CD14-positive monocyte (primary cell): ENCODE measurements at regions not wholly inside any gene's neighbourhood (a gene's known extent, or its start where the extent isn't known, plus 50 kb on each side); places are given as distances from the start of the nearest gene placed in this dataset.

Experiments
- DNase-seq, 3 donors: peaks; one replicate each; pipeline ENCODE4 v3.0.0-alpha.2; 2011 to 2022
- H2AFZ ChIP-seq: 2 replicates; pipeline ENCODE4 v1.6.0; 2012; ENCODE audit warnings: mild to moderate bottlenecking, low read depth, low read length, inconsistent platforms; ENCODE audit not compliant: insufficient read depth, poor library complexity, severe bottlenecking
- H3K27ac ChIP-seq, 2 donors: 1 replicate in 1 of 2; 2 replicates in 1 of 2; pipeline ENCODE4 v1.5.1; 2012 to 2013; ENCODE audit warnings: low read length in 2 of 2, control low read depth in 1 of 2, inconsistent platforms in 1 of 2, low read depth in 1 of 2, mild to moderate bottlenecking in 1 of 2
- H3K27me3 ChIP-seq, 2 donors: one replicate each; pipeline versions ENCODE4 v1.6.0 to v1.6.1; 2011 to 2013; ENCODE audit warnings: low read length in 2 of 2; ENCODE audit not compliant: control insufficient read depth in 2 of 2, insufficient read depth in 2 of 2
- H3K36me3 ChIP-seq, 2 donors: replicated peaks in 1 of 2; 1 replicate in 1 of 2; 2 replicates in 1 of 2; pipeline versions ENCODE4 v1.5.1 to v1.6.1; 2012 to 2013; ENCODE audit warnings: low read length in 2 of 2, control low read depth in 1 of 2, inconsistent platforms in 1 of 2, mild to moderate bottlenecking in 1 of 2; ENCODE audit not compliant: insufficient read depth in 2 of 2, control insufficient read depth in 1 of 2
- H3K4me1 ChIP-seq, 2 donors: 1 replicate in 1 of 2; 2 replicates in 1 of 2; pipeline versions ENCODE4 v1.5.1 to v1.6.1; 2012 to 2013; ENCODE audit warnings: low read length in 2 of 2, control low read depth in 1 of 2, inconsistent platforms in 1 of 2, mild to moderate bottlenecking in 1 of 2, moderate library complexity in 1 of 2; ENCODE audit not compliant: insufficient read depth in 2 of 2, control insufficient read depth in 1 of 2
- H3K4me2 ChIP-seq: replicated peaks from 2 replicates; pipeline ENCODE3; 2012; ENCODE audit warnings: low read length, moderate library complexity, mild to moderate bottlenecking; ENCODE audit not compliant: poor library complexity, severe bottlenecking; ENCODE audit errors: extremely low read depth
- H3K4me3 ChIP-seq, 3 experiments: fragments of 200-600 bp in 1 of 3; sonication (generic) in 1 of 3; replicated peaks in 1 of 3; 1 replicate in 2 of 3; 2 replicates in 1 of 3; pipeline ENCODE4 v1.5.1; 2011 to 2013; ENCODE audit warnings: low read length in 3 of 3, mild to moderate bottlenecking in 3 of 3, control low read depth in 2 of 3, low read depth in 2 of 3, inconsistent platforms in 1 of 3, moderate library complexity in 1 of 3
- H3K79me2 ChIP-seq: 2 replicates; pipeline ENCODE4 v1.6.0; 2012; ENCODE audit warnings: mild to moderate bottlenecking, control low read depth, inconsistent platforms, low read length, moderate library complexity; ENCODE audit not compliant: insufficient read depth
- H3K9ac ChIP-seq: 2 replicates; pipeline ENCODE4 v1.6.0; 2017; ENCODE audit warnings: low read length, mild to moderate bottlenecking; ENCODE audit not compliant: insufficient read depth, poor library complexity, severe bottlenecking
- H3K9me3 ChIP-seq, 2 donors: replicated peaks in 1 of 2; 1 replicate in 1 of 2; 2 replicates in 1 of 2; pipeline versions ENCODE4 v1.5.1 to v1.6.1; 2012 to 2013; ENCODE audit warnings: low read length in 2 of 2, control low read depth in 1 of 2; ENCODE audit not compliant: control insufficient read depth in 1 of 2, insufficient read depth in 1 of 2
- H4K20me1 ChIP-seq: 2 replicates; pipeline ENCODE4 v1.6.0; 2012; ENCODE audit warnings: mild to moderate bottlenecking, low read length, control low read depth, moderate library complexity; ENCODE audit not compliant: insufficient read depth
- H3K27ac Mint-ChIP-seq, 7 donors: one replicate each; pipeline ENCODE4 v1.8.0; 2020; ENCODE audit warnings: mild to moderate bottlenecking in 7 of 7, mixed read lengths in 7 of 7, moderate library complexity in 6 of 7, inconsistent platforms in 2 of 7
- H3K27me3 Mint-ChIP-seq, 3 donors: one replicate each; pipeline ENCODE4 v1.8.0; 2021 to 2022; ENCODE audit warnings: low read depth in 3 of 3, mild to moderate bottlenecking in 3 of 3, mixed read lengths in 3 of 3, moderate library complexity in 3 of 3, inconsistent platforms in 1 of 3
- H3K36me3 Mint-ChIP-seq, 2 donors: one replicate each; pipeline ENCODE4 v1.8.0; 2020; ENCODE audit warnings: mixed read lengths in 2 of 2, inconsistent platforms in 1 of 2, mild to moderate bottlenecking in 1 of 2
- H3K4me1 Mint-ChIP-seq: one replicate; pipeline ENCODE4 v1.8.0; 2020; ENCODE audit warnings: mild to moderate bottlenecking, mixed read lengths
- H3K4me3 Mint-ChIP-seq, 2 donors: one replicate each; pipeline ENCODE4 v1.8.0; 2020; ENCODE audit warnings: mild to moderate bottlenecking in 2 of 2, mixed read lengths in 2 of 2, moderate library complexity in 1 of 2
- H3K9me3 Mint-ChIP-seq, 7 donors: one replicate each; pipeline ENCODE4 v1.8.0; 2020 to 2022; ENCODE audit warnings: mixed read lengths in 7 of 7, mild to moderate bottlenecking in 6 of 7, moderate library complexity in 6 of 7, inconsistent platforms in 2 of 7
- WGBS: methylation state at CpG from one replicate; pipeline ENCODE4 v1.1.5; 2013; ENCODE audit warnings: missing lambda C conversion rate; ENCODE audit not compliant: insufficient coverage; 5-methylcytosine and 5-hydroxymethylcytosine counted together
- intact Hi-C, 2 donors: fragments of 100-400 bp; cut with micrococcal nuclease; formaldehyde crosslinking; loops; one replicate each; pipeline versions ENCODE4 v1.15.0 to v1.15.1; 2023
- TF ChIP-seq, protein P1 (sequence below): fragments of 200-600 bp; IDR thresholded peaks from one replicate; pipeline ENCODE4 v1.8.0; 2022; ENCODE audit warnings: antibody characterized with exemption, mild to moderate bottlenecking

DNA sequence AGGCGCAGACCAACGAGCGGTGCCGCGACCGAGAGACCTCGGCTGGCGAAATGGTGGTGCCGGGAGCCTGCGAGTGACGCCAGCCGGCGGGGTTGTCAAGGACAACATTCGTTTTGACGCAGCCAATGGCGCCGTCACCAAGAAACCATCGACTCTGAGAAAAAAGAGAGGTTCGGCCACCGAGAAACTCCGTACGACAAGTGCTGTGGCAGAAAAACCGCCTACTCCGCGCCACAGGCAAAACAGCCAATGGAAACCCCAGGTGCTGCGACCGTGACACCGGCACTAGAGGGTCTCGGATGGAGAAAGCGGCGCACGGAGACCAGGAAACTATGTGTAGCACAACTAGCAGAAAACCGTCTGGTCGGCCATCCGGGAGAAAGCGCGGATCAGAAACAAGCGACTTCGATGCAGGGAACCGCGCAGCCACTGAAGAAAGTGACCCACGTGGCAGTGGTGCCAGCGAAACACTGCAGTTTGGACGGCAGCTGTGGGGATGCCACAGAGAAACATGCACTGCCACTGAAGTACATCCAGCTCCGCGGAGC lies 88.8 kb downstream of the ANXA2R start:
- Mint-ChIP-seq H3K36me3 (peaks cover 5 to 12% of the 10 kb centered on the region in 2 donors), H3K4me1 (peaks cover 40% of the 10 kb centered on the region), H3K4me3 (peak overlapping the region; percentile 91 to 95), H3K9me3 (peaks cover 17 to 32% (median 25%) of the 10 kb centered on the region in 7 donors), H3K27me3 (peaks cover 16 to 36% (median 26%) of the 10 kb centered on the region in 3 donors), H3K27ac (peak overlapping the region; percentile 91 to 98 (median 96))
- no peaks in the 10 kb centered on the region for H3K36me3 ChIP-seq
- H3K79me2 ChIP-seq = no peaks in the 10 kb centered on the region
- intact Hi-C loops = loop anchor here (2.0 to 5.0 kb wide), 5 partner anchors 41 to 241 kb away; partner anchors contain the start of genes ANXA2R (in 2 of the 2) and NIM1K (in 1 of the 2)
- peak; percentile 40 to 59 (median 56) for DNase-seq
- H3K4me3 ChIP-seq = peak overlapping the region; percentile 66 to 79 (median 67)
- no peaks in the 10 kb centered on the region for H4K20me1 ChIP-seq
- H3K27ac ChIP-seq = peak overlapping the region; percentile 84 to 93
- TF ChIP-seq, protein P1, sequence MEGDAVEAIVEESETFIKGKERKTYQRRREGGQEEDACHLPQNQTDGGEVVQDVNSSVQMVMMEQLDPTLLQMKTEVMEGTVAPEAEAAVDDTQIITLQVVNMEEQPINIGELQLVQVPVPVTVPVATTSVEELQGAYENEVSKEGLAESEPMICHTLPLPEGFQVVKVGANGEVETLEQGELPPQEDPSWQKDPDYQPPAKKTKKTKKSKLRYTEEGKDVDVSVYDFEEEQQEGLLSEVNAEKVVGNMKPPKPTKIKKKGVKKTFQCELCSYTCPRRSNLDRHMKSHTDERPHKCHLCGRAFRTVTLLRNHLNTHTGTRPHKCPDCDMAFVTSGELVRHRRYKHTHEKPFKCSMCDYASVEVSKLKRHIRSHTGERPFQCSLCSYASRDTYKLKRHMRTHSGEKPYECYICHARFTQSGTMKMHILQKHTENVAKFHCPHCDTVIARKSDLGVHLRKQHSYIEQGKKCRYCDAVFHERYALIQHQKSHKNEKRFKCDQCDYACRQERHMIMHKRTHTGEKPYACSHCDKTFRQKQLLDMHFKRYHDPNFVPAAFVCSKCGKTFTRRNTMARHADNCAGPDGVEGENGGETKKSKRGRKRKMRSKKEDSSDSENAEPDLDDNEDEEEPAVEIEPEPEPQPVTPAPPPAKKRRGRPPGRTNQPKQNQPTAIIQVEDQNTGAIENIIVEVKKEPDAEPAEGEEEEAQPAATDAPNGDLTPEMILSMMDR = no peak
- peak overlapping the region; percentile 71 for H2AFZ ChIP-seq
- H3K4me1 ChIP-seq = peaks cover 39 to 46% of the 10 kb centered on the region in 2 donors
- peak overlapping the region; percentile 90 for H3K9ac ChIP-seq
- peak overlapping the region; percentile 95 for H3K4me2 ChIP-seq
- peaks cover 0 to 29% of the 10 kb centered on the region in 2 donors for H3K27me3 ChIP-seq
- H3K9me3 ChIP-seq = peaks cover 15 to 20% of the 10 kb centered on the region in 2 donors
- WGBS = under 1% methylated on average over 46 of the region's 46 CpGs

- peaks cover 15 to 20% of the 10 kb centered on the region in 2 donors for H3K9me3 ChIP-seq
- Mint-ChIP-seq H3K27me3 (peaks cover 16 to 36% (median 29%) of the 10 kb centered on the region in 3 donors), H3K4me1 (peaks cover 40% of the 10 kb centered on the region), H3K4me3 (peak overlapping the region; percentile 91 to 95), H3K36me3 (peaks cover 5 to 12% of the 10 kb centered on the region in 2 donors), H3K27ac (peak overlapping the region; percentile 91 to 98 (median 96)), H3K9me3 (peaks cover 17 to 32% (median 25%) of the 10 kb centered on the region in 7 donors)
- H3K36me3 ChIP-seq = no peaks in the 10 kb centered on the region
- peak overlapping the region; percentile 71 for H2AFZ ChIP-seq
- peak overlapping the region; percentile 84 to 93 for H3K27ac ChIP-seq
- peak overlapping the region; percentile 66 to 79 (median 67) for H3K4me3 ChIP-seq
- peaks cover 39 to 46% of the 10 kb centered on the region in 2 donors for H3K4me1 ChIP-seq
- peak overlapping the region; percentile 90 for H3K9ac ChIP-seq
- TF ChIP-seq, protein P1 = no peak
- intact Hi-C loops = loop anchor here (2.0 to 5.0 kb wide), 5 partner anchors 42 to 242 kb away; partner anchors contain the start of genes ANXA2R (in 2 of the 2) and NIM1K (in 1 of the 2)
- DNase-seq = peak; percentile 97 to 99 (median 99)
- WGBS = under 1% methylated on average over 42 of the region's 46 CpGs
- no peaks in the 10 kb centered on the region for H3K79me2 ChIP-seq
- no peaks in the 10 kb centered on the region for H4K20me1 ChIP-seq
- peaks cover 0 to 29% of the 10 kb centered on the region in 2 donors for H3K27me3 ChIP-seq
- peak overlapping the region; percentile 95 for H3K4me2 ChIP-seq
Measured at GRCh38 chr5:42950456-42951292, 89.4 kb downstream of the ANXA2R start.
